Activated CD4-positive, alpha-beta T cell treated with anti-CD3 and anti-CD28 coated beads, Interleukin-2, amount 50 U/mL, for 1 hour (primary cell): ENCODE measurements at regions not wholly inside any gene's neighbourhood (a gene's known extent, or its start where the extent isn't known, plus 50 kb on each side); places are given as distances from the start of the nearest gene placed in this dataset.
"Not testable (repeated sequence)": the region's sequence is repeated elsewhere in the genome, so short reads cannot be mapped to it uniquely, and the experiment has no call there.

Source experiments
- DNase-seq: peaks from one replicate; pipeline ENCODE4 v3.0.0-alpha.2; 2020

- DNase-seq, result no peak
Observed at GRCh38 chr19:28164214-28164613, 1048.7 kb downstream of the UQCRFS1 start.

GRCh38 chr19:28159065-28159464, 1053.9 kb downstream of the UQCRFS1 start:
- DNase-seq, result no peak

DNA sequence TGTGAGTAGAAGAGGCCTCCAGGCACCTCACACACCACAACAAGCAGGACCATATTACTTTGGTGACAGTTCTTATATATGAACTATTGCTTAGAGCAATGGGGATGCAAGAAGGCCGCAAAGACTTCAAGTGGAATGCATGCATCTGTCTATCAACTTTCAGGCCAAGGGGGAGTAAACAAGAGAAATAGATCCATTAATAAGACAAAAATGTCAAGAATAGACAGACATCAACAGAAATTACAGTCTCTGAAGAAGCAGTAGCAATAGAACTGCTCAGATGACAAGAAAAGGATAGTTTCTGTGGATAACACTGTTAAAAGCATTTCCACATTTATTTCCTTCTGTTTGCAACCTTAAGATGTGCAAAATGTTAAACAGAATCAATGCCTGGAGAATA, 1057.7 kb downstream of the UQCRFS1 start:
- DNase-seq, result no peak

DNA sequence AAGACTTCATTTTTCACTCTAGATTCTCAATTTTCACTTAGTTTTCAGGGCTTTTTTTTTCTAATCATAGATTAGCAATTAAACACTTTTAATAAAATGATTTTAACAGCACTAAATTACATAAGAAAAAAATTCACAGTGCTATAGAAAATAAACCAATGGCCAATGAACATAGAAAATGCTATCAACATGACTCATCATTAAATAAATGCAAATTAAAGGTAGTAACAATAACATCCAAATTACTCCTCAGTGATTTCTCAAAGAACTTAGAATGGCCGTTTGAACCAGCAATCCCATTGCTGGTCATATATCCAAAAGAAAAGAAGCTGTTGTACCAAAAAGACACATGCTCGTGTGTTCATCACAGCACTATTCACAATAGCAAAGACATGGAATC, 1058.9 kb downstream of the UQCRFS1 start:
- no peak for DNase-seq

DNA sequence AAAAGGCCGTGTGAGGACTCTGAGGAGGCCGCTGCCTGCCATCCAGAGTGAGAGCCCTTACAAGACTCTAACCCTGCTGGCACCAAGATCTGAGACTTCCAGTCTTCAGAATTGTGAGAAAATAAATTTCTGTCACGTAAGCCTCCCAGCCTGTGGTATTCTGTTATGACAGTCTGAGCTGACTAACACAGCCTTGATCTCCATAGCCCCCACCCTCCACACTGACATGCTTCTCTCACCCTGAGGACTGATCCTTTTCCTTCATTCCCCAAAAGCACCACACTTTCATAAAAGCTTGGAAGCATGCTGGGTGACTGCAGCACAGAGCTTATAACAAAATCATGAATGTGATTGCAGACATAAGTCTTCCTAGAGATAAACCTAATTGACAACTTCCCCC, 1059.8 kb downstream of the UQCRFS1 start:
- no peak for DNase-seq

DNA sequence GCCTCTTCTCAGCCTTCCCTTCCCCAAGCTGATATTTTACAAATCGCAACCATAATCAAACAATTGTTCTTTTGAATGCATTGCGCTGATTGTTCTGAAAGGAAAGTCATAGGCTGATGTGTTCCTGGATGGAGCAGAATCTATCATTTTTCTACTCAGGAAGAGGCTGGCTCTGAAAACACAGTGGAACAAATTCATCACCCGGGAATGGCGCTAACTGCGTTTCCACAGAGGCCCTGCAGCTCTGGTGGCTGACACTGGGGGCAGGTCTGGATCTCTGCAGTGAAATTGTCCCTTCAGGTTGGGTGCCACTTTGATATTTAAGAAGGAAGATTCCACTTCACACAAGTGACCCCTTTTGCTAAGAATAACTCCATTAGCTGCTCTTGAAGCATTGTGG, 1060.8 kb downstream of the UQCRFS1 start:
- DNase-seq, result no peak

DNA sequence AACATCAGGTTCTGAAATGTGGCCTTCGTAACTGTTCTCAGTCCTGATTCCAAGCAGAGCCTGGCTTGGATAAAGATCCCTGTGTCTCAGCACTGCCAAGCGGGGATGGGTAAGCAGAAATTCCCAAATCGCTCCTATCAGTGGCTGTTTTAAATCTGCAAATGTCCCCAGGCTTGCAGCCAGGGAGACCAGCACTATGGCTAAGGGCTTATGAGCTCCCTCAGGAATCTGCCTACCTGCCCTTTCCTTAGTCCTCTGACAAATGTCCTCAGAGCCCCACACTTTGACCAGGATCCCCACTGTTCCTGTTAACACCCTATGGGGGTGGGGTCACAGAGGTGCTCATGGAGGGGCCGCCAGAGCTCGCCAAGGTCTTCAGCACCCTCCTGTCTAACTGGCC, 1062.8 kb downstream of the UQCRFS1 start:
- DNase-seq, result no peak

DNA sequence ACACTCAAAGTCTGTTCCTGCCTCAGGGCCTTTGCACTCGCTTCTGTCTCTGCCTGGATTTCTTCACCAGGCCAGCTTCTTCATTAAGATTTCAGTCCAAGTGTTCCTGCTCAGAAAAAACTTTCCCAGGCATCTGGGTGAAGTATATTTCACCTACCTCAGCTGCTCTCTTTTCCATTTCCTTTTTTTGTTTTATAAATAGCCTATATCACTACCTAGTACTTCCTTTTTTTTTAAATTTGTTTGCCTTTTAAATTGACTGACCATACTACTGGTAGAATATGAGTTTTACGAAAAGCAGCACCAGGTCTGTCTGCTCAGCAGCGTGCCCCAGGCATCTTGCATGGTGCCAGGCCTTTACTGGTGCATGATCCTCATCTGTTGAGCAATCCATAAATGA, 1064.4 kb downstream of the UQCRFS1 start:
- DNase-seq, result no peak

DNA sequence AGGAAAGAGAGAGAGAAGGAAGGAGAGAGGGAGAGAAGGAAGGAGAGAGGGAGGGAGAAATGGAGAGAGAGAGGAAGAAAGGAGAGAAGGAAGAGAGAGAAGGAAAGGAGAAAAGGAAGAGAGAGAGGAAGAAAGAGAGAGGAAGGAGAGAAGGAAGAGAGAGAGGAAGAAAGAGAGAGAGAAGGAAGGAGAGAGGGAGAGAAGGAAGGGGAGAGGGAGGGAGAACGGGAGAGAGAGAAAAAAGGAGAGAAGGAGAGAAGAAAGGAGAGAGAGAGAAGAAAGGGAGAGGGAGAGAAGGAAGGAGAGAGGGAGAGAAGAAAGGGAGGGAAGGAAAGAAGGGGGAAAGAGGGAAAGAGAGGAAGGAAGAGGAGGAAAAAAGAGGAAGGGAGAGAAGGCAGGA, 1070.7 kb downstream of the UQCRFS1 start:
- DNase-seq, result no peak

GRCh38 chr19:28140201-28140600, 1072.8 kb downstream of the UQCRFS1 start:
- DNase-seq, result no peak

GRCh38 chr19:28137772-28138171, 1075.2 kb downstream of the UQCRFS1 start:
- no peak for DNase-seq

DNA sequence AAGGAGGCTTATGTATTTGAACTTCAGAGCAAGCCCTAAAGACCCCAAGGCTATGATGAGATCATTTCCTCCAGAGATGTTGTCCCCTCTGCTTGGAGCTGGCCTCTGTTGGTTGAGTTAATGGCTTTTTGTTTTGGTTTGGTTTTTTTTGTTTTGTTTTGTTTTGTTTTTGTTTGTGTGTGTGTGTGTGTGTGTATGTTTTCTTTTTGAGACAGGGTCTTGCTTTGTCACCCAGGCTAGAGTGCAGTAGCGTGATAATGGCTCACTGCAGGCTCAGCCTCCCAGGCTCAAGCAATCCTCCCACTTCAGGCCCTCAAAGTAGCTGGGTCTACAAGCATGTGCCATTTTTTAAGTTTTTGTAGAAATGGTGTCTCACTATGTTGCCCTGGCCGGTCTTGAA, 1076.2 kb downstream of the UQCRFS1 start:
- DNase-seq, result no peak

DNA sequence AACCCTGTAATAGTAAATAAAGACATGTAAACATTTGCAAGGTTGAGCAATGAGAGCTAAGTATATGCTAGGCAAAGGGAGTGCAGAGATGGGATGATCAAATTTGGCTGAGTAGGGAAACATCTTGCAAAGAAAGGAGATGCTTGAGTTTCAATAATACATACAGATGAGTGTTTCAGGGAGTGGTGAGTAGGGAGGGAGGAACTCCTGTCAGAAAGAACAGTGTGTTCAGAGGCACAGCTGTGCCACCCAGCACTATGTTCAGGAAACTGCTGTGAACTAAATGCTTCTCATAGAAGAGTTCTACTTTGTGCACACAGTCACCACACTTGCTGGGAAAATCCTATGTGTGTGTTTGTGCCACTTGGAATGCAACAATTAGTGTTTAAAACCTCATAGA, 1077.1 kb downstream of the UQCRFS1 start:
- no peak for DNase-seq

DNA sequence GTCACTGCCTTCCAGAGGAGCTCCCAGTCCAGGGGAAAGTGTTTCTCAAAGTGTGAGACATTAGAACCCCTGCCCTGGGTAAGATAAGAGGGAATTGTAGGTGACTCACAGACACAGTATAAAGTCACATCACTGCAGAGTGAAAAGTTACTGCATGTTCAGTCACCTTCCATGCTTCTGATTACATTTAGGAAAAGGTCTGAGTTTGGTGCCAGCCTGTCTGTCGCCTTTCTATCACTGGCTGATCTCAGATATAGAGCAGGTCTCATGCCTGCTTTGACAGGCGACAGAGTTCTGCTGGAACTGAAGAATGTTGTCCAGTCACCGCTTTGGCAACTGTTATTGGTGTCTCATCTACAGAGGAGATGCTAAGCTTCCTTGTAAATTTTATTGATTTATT, 1078.6 kb downstream of the UQCRFS1 start:
- DNase-seq, result no peak

DNA sequence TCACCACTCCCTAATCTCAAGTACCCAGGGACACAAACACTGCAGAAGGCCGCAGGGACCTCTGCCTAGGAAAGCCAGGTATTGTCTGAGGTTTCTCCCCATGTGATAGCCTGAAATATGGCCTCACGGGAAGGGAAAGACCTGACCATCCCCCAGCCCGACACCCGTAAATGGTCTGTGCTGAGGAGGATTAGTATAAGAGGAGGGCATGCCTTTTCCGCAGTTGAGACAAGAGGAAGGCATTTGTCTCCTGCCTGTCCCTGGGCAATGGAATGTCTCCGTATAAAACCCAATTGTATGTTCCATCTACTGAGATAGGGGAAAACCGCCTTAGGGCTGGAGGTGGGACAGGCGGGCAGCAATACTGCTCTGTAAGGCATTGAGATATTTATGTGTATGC, 1082.1 kb downstream of the UQCRFS1 start:
- not testable (repeated sequence) for DNase-seq

GRCh38 chr19:28130066-28130511, 1082.9 kb downstream of the UQCRFS1 start:
- no peak for DNase-seq

DNA sequence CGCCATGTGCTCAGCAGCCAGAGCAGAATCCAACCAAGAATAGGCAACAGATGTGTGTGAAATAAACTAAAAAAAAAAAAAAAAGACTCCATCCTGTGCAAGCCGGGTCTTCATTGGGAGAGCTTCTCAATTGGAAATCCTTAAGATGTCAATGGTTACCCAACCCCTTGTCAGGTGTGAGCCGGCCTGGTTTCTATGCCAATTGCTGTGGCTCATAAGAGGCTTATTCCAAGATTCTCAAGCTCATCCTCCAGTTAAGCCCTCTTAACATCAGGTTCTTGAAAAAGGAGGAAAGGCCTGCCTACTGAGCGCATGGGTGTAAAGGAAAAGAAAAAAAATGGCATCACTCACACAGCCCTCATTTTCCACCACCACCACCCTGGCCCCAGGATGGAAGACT, 1084.6 kb downstream of the UQCRFS1 start:
- no peak for DNase-seq

- no peak for DNase-seq
Observed at GRCh38 chr19:28126135-28126898, 1086.6 kb downstream of the UQCRFS1 start.

DNA sequence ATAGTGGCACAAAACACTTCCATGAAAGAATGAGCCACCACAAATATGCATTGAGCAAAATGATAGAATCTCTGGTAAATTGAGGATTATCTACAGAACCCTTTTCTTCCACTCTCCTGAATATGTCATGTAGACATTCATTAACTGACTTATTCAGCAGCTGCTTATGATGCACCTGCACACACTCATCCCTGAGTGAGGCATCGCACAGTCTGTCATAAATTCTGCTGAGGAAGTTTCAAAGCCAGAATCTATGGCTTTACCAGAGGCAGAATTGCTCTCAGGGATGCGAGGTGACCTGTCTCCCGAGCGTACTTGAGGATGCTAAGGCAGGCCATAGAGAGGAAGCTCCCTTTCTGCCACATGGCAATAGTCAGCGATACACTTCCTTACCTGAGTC, 1090.2 kb downstream of the UQCRFS1 start:
- DNase-seq, result no peak

DNA sequence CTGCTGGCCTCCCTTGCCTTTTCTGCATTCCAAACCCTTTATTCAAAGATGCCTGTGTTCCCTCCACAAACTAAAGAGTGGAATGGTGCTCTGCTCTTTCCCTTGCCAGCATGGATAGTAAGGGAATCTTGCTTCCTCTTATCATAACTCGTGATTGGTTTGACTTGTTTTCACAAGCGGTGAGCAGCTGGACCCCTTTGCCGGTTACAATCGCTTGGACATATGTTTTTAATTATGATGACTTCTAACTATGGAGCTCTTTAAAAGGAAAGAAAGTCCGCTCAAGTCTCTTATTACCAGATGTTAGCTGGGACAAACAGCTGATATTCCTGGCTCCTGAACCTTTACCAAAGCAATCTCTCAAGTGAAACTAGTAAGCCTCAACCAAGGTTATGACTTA, 1094.7 kb downstream of the UQCRFS1 start:
- DNase-seq, result no peak

DNA sequence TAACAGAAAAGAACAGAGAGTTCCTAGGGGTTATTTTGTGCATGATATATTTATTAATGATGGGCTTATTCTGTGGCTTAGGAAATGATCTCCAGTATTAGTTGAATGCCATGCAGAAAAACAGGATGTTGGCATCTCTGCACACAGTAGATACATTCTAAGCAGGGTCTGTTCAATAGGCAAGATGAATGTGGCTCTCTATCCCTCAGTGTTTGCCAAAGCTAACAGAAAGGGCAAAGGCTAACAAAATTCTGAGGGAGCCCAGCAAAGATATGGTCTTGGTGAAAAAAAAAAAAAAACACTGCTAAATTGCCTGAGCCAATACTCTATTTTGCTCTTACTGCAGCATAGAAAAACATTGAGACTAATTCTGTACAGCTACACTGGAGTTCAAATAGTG, 1095.8 kb downstream of the UQCRFS1 start:
- no peak for DNase-seq

GRCh38 chr19:28116379-28116778, 1096.6 kb downstream of the UQCRFS1 start:
- DNase-seq, result not testable (repeated sequence)

DNA sequence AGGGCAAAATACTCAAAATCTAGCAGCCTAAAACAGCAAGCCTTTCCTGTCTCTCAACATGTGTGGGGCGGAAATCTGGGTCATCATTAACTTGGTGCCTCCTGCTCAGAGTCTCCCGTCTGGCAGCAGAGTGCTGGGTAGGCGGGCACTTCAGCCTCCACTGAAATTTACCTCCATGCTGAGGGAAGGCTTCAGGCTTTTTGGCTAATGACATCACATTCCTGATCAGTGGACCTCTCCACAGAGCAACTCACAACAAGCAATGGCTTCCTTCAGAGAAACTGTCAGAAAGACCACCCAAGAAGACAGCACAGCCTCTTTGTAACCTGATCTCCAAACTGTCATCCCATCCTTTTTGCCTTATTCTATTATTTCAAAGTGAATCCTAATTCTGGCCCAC, 1109.0 kb downstream of the UQCRFS1 start:
- no peak for DNase-seq

DNA sequence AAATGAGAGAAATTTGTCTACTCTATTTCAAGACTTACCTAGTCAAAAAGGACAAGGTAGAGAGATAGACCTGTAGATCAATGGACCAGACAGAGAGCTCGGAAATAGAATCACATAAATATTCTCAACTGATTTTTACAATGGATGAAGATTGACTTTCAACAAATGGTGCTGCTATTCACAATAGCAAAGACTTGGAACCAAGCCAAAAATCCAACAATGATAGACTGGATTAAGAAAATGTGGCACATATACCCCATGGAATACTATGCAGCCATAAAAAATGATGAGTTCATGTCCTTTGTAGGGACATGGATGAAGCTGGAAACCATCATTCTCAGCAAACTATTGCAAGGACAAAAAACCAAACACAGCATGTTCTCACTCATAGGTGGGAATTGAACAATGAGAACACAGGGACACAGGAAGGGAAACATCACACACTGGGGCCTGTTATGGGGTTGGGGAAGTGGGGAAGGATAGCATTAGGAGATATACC, 1128.2 kb downstream of the UQCRFS1 start:
- DNase-seq, result not testable (repeated sequence)

DNA sequence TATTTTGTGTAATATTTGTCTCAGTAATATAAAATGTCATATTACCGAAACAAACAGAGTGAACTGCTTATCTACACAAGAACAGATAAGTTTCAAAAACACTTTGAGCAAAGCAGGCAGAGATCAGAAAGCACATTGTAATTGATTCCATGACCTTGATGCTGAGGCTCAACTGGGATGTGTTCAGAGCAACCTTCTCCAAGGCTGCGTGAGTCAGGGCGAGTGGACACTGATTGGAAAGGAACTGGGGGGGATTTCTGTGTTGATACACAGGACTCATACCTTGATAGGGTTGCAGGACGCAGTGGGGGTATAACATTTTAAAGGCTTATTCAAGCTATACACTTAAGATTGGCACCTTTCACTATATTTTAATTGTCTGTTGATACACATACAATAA, 1136.3 kb downstream of the UQCRFS1 start:
- DNase-seq, result no peak
